Globus pallidus (tissue), 1 donor: ENCODE measurements at regions not wholly inside any gene's neighbourhood (a gene's known extent, or its start where the extent isn't known, plus 50 kb on each side); places are given as distances from the start of the nearest gene placed in this dataset.
"Not testable (repeated sequence)": the region's sequence is repeated elsewhere in the genome, so short reads cannot be mapped to it uniquely, and the experiment has no call there.

Source experiments
- DNase-seq: peaks from one replicate; pipeline ENCODE4 v3.0.0-alpha.2; 2015; ENCODE audit warnings: low spot score

- DNase-seq = not testable (repeated sequence)
Measured at GRCh38 chr21:10366210-10366609, 155.2 kb upstream of the TPTE start.

GRCh38 chr21:10367586-10367985 lies 153.8 kb upstream of the TPTE start:
- DNase-seq = not testable (repeated sequence)

GRCh38 chr21:10368323-10368798 lies 153.0 kb upstream of the TPTE start:
- not testable (repeated sequence) for DNase-seq

- not testable (repeated sequence) for DNase-seq
Measured at GRCh38 chr21:10369289-10369688, 152.1 kb upstream of the TPTE start.

- not testable (repeated sequence) for DNase-seq
Measured at GRCh38 chr21:10377758-10378157, 143.6 kb upstream of the TPTE start.

GRCh38 chr21:10379816-10380215 lies 141.6 kb upstream of the TPTE start:
- not testable (repeated sequence) for DNase-seq

GRCh38 chr21:10381687-10382060 lies 139.7 kb upstream of the TPTE start:
- not testable (repeated sequence) for DNase-seq

- DNase-seq = not testable (repeated sequence)
Measured at GRCh38 chr21:10382135-10382534, 139.2 kb upstream of the TPTE start.

GRCh38 chr21:10382580-10382979 lies 138.8 kb upstream of the TPTE start:
- DNase-seq = not testable (repeated sequence)

- DNase-seq = not testable (repeated sequence)
Measured at GRCh38 chr21:10383571-10383970, 137.8 kb upstream of the TPTE start.

- DNase-seq = not testable (repeated sequence)
Measured at GRCh38 chr21:10384304-10384861, 137.0 kb upstream of the TPTE start.

GRCh38 chr21:10385202-10385601 lies 136.2 kb upstream of the TPTE start:
- DNase-seq = not testable (repeated sequence)

GRCh38 chr21:10385898-10386527 lies 135.4 kb upstream of the TPTE start:
- not testable (repeated sequence) for DNase-seq

GRCh38 chr21:10387692-10388450 lies 133.5 kb upstream of the TPTE start:
- DNase-seq = not testable (repeated sequence)

GRCh38 chr21:10388625-10389024 lies 132.8 kb upstream of the TPTE start:
- not testable (repeated sequence) for DNase-seq

- not testable (repeated sequence) for DNase-seq
Measured at GRCh38 chr21:10392301-10392700, 129.1 kb upstream of the TPTE start.

GRCh38 chr21:10395963-10396362 lies 125.4 kb upstream of the TPTE start:
- not testable (repeated sequence) for DNase-seq

GRCh38 chr21:10397495-10397915 lies 123.9 kb upstream of the TPTE start:
- not testable (repeated sequence) for DNase-seq

- not testable (repeated sequence) for DNase-seq
Measured at GRCh38 chr21:10398692-10399489, 122.5 kb upstream of the TPTE start.

GRCh38 chr21:10400622-10401361 lies 120.6 kb upstream of the TPTE start:
- not testable (repeated sequence) for DNase-seq

GRCh38 chr21:10402461-10402860 lies 118.9 kb upstream of the TPTE start:
- not testable (repeated sequence) for DNase-seq
